ENCODE measurements at regions not wholly inside any gene's neighbourhood (a gene's known extent, or its start where the extent isn't known, plus 50 kb on each side); places are given as distances from the start of the nearest gene placed in this dataset.

DNA sequence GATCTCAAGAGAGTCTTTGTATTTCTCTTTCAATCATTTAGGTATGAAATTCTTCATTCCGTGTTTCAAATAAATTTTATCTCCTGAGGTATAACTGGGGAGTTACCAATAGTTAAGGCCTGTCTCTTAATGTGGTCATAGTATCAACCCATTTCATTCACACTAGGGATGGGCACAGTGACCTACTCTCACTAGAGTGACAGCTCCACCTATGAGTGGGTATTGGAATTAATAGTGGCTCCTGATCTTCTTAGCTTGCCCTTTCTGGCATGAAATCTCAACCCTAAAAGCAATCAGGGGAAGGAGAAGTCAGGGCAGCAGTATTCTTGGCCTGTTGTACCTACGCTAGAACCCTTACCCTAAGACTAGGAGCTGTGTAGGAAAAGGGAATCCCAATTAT lies 507.7 kb downstream of the FAM181B start:
- TF ChIP-seq, protein P1, sequence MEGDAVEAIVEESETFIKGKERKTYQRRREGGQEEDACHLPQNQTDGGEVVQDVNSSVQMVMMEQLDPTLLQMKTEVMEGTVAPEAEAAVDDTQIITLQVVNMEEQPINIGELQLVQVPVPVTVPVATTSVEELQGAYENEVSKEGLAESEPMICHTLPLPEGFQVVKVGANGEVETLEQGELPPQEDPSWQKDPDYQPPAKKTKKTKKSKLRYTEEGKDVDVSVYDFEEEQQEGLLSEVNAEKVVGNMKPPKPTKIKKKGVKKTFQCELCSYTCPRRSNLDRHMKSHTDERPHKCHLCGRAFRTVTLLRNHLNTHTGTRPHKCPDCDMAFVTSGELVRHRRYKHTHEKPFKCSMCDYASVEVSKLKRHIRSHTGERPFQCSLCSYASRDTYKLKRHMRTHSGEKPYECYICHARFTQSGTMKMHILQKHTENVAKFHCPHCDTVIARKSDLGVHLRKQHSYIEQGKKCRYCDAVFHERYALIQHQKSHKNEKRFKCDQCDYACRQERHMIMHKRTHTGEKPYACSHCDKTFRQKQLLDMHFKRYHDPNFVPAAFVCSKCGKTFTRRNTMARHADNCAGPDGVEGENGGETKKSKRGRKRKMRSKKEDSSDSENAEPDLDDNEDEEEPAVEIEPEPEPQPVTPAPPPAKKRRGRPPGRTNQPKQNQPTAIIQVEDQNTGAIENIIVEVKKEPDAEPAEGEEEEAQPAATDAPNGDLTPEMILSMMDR (IDR thresholded peaks at IDR 0.05 in 4 of 5, conservative IDR thresholded peaks at IDR 0.05 in 1 of 5), result no peak
- TF ChIP-seq POLR2A (IDR thresholded peaks at IDR 0.05), result no peak

Data from gastrocnemius medialis (tissue), 4 donors.